H1 (cell line): ENCODE measurements at regions not wholly inside any gene's neighbourhood (a gene's known extent, or its start where the extent isn't known, plus 50 kb on each side); places are given as distances from the start of the nearest gene placed in this dataset.

Source experiments
- CTCF ChIA-PET: fragments of 300-600 bp; sonication (Branson Sonifier 250); formaldehyde crosslinking; loops from one replicate; lab custom pipeline; 2021; ENCODE audit not compliant: partially characterized antibody; lab: Charles Lee
- POLR2A ChIA-PET: fragments of 300-600 bp; sonication (Branson Sonifier 250); formaldehyde crosslinking; loops from one replicate; lab custom pipeline; 2021; ENCODE audit warnings: inconsistent platforms; ENCODE audit not compliant: partially characterized antibody; lab: Charles Lee
- DNase-seq, 2 experiments: peaks; one replicate each; pipeline versions ENCODE4 v3.0.0 to v3.0.0-alpha.2; 2010 to 2022; ENCODE audit warnings: low spot score in 2 of 2, low read depth in 1 of 2, mixed read lengths in 1 of 2
- FAIRE-seq: peaks from 2 replicates; lab custom pipeline; 2011; peaks lifted over from hg19 to GRCh38; lab: Jason Lieb, UNC
- H2AFZ ChIP-seq: 2 replicates; pipeline ENCODE4 v1.8.1; 2012; ENCODE audit warnings: low read length, inconsistent platforms
- H2AK5ac ChIP-seq: 2 replicates; pipeline ENCODE4 v1.6.1; 2013; ENCODE audit warnings: low read depth, low read length
- H2BK120ac ChIP-seq: replicated peaks from 2 replicates; pipeline ENCODE3; 2013; ENCODE audit warnings: low read depth, low read length, inconsistent platforms
- H2BK12ac ChIP-seq: 2 replicates; pipeline ENCODE4 v1.6.1; 2013; ENCODE audit warnings: low read depth, low read length
- H2BK15ac ChIP-seq: 2 replicates; pipeline ENCODE4 v1.6.1; 2013; ENCODE audit warnings: low read length
- H2BK20ac ChIP-seq: 2 replicates; pipeline ENCODE4 v1.6.1; 2013; ENCODE audit warnings: low read length
- H2BK5ac ChIP-seq: 2 replicates; pipeline ENCODE4 v1.6.1; 2013; ENCODE audit warnings: low read depth, low read length
- H3K14ac ChIP-seq: 2 replicates; pipeline ENCODE4 v1.6.1; 2013; ENCODE audit warnings: inconsistent platforms; ENCODE audit not compliant: insufficient read length
- H3K18ac ChIP-seq: 2 replicates; pipeline ENCODE4 v1.6.1; 2013; ENCODE audit warnings: low read length; ENCODE audit errors: extremely low read depth
- H3K23ac ChIP-seq: 2 replicates; pipeline ENCODE4 v1.6.1; 2013; ENCODE audit warnings: inconsistent platforms; ENCODE audit not compliant: insufficient read length
- H3K23me2 ChIP-seq: 2 replicates; pipeline ENCODE4 v1.6.1; 2013; ENCODE audit warnings: low read depth, low read length
- H3K27ac ChIP-seq: 2 replicates; pipeline ENCODE4 v1.6.1; 2011; ENCODE audit warnings: low read depth, low read length, inconsistent platforms
- H3K27me3 ChIP-seq, 4 experiments: replicated peaks in 1 of 4; 1 replicate in 1 of 4; 2 replicates in 3 of 4; pipeline versions ENCODE4 v1.6.1 to v1.8.1; 2011 to 2013; ENCODE audit warnings: low read length in 3 of 4, mild to moderate bottlenecking in 3 of 4, inconsistent platforms in 2 of 4, mixed read lengths in 2 of 4, moderate library complexity in 1 of 4; ENCODE audit not compliant: control insufficient read depth in 3 of 4, insufficient read depth in 3 of 4; ENCODE audit errors: extremely low read depth in 1 of 4
- H3K36me3 ChIP-seq, 4 experiments: 2 replicates each; pipeline versions ENCODE4 v1.6.1 to v1.8.1; 2011 to 2013; ENCODE audit warnings: mild to moderate bottlenecking in 4 of 4, low read length in 3 of 4, moderate library complexity in 2 of 4, control low read depth in 1 of 4, inconsistent platforms in 1 of 4; ENCODE audit not compliant: insufficient read depth in 4 of 4, control insufficient read depth in 2 of 4
- H3K4ac ChIP-seq: replicated peaks from 2 replicates; pipeline ENCODE3; 2013; ENCODE audit warnings: low read length, low read depth, mixed read lengths, inconsistent platforms; ENCODE audit not compliant: insufficient read length
- H3K4me1 ChIP-seq, 4 experiments: replicated peaks in 1 of 4; 1 replicate in 1 of 4; 2 replicates in 3 of 4; pipeline versions ENCODE4 v1.6.1 to v1.8.1; 2011 to 2013; ENCODE audit warnings: low read length in 3 of 4, inconsistent platforms in 2 of 4, mixed read lengths in 1 of 4; ENCODE audit not compliant: insufficient read depth in 4 of 4, control insufficient read depth in 3 of 4
- H3K4me2 ChIP-seq, 2 experiments: 2 replicates each; pipeline versions ENCODE4 v1.6.1 to v1.8.1; 2011 to 2013; ENCODE audit warnings: low read depth in 2 of 2, low read length in 2 of 2, control low read depth in 1 of 2, inconsistent platforms in 1 of 2, mild to moderate bottlenecking in 1 of 2; ENCODE audit not compliant: insufficient read depth in 1 of 2
- H3K4me3 ChIP-seq, 4 experiments: fragments of 200-600, 300-600 bp in 1 of 4; sonication (generic), shearing (Covaris generic), sonication (Bioruptor Twin) in 1 of 4; 2 replicates each; pipeline versions ENCODE4 v1.5.1 to v1.8.1; 2011 to 2016; ENCODE audit warnings: low read length in 4 of 4, low read depth in 3 of 4, control low read depth in 2 of 4, inconsistent platforms in 2 of 4, mild to moderate bottlenecking in 2 of 4, mixed read lengths in 1 of 4, moderate library complexity in 1 of 4; ENCODE audit not compliant: insufficient read depth in 2 of 4; ENCODE audit errors: extremely low read depth in 1 of 4
- H3K56ac ChIP-seq: replicated peaks from 2 replicates; pipeline ENCODE3; 2013; ENCODE audit warnings: low read depth, mild to moderate bottlenecking, mixed read lengths, low read length, inconsistent platforms; ENCODE audit not compliant: insufficient read length
- H3K79me1 ChIP-seq: 2 replicates; pipeline ENCODE4 v1.6.1; 2013; ENCODE audit warnings: low read depth, low read length, control low read depth
- H3K79me2 ChIP-seq, 2 experiments: 2 replicates each; pipeline versions ENCODE4 v1.6.1 to v1.8.1; 2012 to 2013; ENCODE audit warnings: low read length in 2 of 2, mild to moderate bottlenecking in 2 of 2, inconsistent platforms in 1 of 2; ENCODE audit not compliant: insufficient read depth in 2 of 2, control insufficient read depth in 1 of 2
- H3K9ac ChIP-seq, 4 experiments: replicated peaks in 1 of 4; 1 replicate in 1 of 4; 2 replicates in 3 of 4; pipeline versions ENCODE4 v1.6.1 to v1.8.1; 2011 to 2013; ENCODE audit warnings: low read depth in 3 of 4, low read length in 3 of 4, control low read depth in 2 of 4, mild to moderate bottlenecking in 2 of 4, moderate library complexity in 2 of 4, inconsistent platforms in 1 of 4; ENCODE audit errors: extremely low read depth in 1 of 4
- H3K9me3 ChIP-seq, 2 experiments: 2 replicates each; pipeline versions ENCODE4 v1.6.1 to v1.8.1; 2012 to 2013; ENCODE audit warnings: mild to moderate bottlenecking in 2 of 2, moderate library complexity in 2 of 2, control low read depth in 1 of 2, inconsistent platforms in 1 of 2, low read depth in 1 of 2, low read length in 1 of 2, mixed read lengths in 1 of 2; ENCODE audit not compliant: insufficient read depth in 2 of 2
- H4K20me1 ChIP-seq, 2 experiments: replicated peaks in 1 of 2; 2 replicates each; pipeline versions ENCODE3 to v1.8.1; 2011 to 2013; ENCODE audit warnings: inconsistent platforms in 2 of 2, low read length in 2 of 2, mild to moderate bottlenecking in 1 of 2; ENCODE audit not compliant: insufficient read depth in 2 of 2, control insufficient read depth in 1 of 2
- H4K5ac ChIP-seq: 2 replicates; pipeline ENCODE4 v1.6.1; 2013; ENCODE audit warnings: low read length, low read depth, mixed read lengths, inconsistent platforms; ENCODE audit not compliant: insufficient read length
- H4K8ac ChIP-seq: 2 replicates; pipeline ENCODE4 v1.8.0; 2013; ENCODE audit warnings: mild to moderate bottlenecking, moderate library complexity, low read length, inconsistent platforms; ENCODE audit not compliant: insufficient read depth; ENCODE audit errors: extremely low read depth
- H4K91ac ChIP-seq: replicated peaks from 2 replicates; pipeline ENCODE3; 2013; ENCODE audit warnings: low read length, mixed read lengths, inconsistent platforms; ENCODE audit not compliant: insufficient read length
- BRCA1 ChIP-seq: IDR thresholded peaks from 2 replicates; pipeline ENCODE4 v1.6.1; 2012; ENCODE audit warnings: low read depth, low read length, improper control_type of control experiment
- GTF2F1 ChIP-seq: IDR thresholded peaks from 2 replicates; pipeline ENCODE4 v1.6.1; 2012; ENCODE audit warnings: low read depth, low read length, improper control_type of control experiment, borderline replicate concordance
- JUN ChIP-seq: IDR thresholded peaks from 2 replicates; pipeline ENCODE4 v1.6.1; 2011; ENCODE audit warnings: low read depth, mild to moderate bottlenecking, improper control_type of control experiment, low read length
- RAD21 ChIP-seq, 2 experiments: IDR thresholded peaks in 1 of 2; conservative IDR thresholded peaks in 1 of 2; 2 replicates each; pipeline ENCODE4 v1.6.1; 2011; ENCODE audit warnings: low read depth in 2 of 2, low read length in 2 of 2, improper control_type of control experiment in 1 of 2, inconsistent platforms in 1 of 2, mild to moderate bottlenecking in 1 of 2, moderate library complexity in 1 of 2
- TAF1 ChIP-seq: IDR thresholded peaks from 2 replicates; pipeline ENCODE4 v1.6.1; 2011; ENCODE audit warnings: mild to moderate bottlenecking, low read depth, low read length
- WGBS, 2 experiments: shearing (Covaris generic) in 1 of 2; methylation state at CpG; one replicate each; pipeline versions ENCODE4 v1.1.6 to v1.1.7; 2013 to 2015; ENCODE audit warnings: low lambda C conversion rate in 2 of 2, mixed read lengths in 2 of 2, inconsistent platforms in 1 of 2, low coverage in 1 of 2, missing lambda C conversion rate in 1 of 2; ENCODE audit not compliant: insufficient replicate concordance in 2 of 2, insufficient coverage in 1 of 2, insufficient read length in 1 of 2; ENCODE audit errors: extremely low coverage in 1 of 2, missing lambda C conversion rate in 1 of 2; 5-methylcytosine and 5-hydroxymethylcytosine counted together
- TF ChIP-seq, protein P1 (sequence below), 3 experiments: IDR thresholded peaks; 1 replicate in 2 of 3; 2 replicates in 1 of 3; pipeline versions ENCODE4 v1.5.1 to v1.6.1; 2011; ENCODE audit warnings: low read length in 3 of 3, mild to moderate bottlenecking in 3 of 3, inconsistent platforms in 2 of 3, low read depth in 1 of 3, moderate library complexity in 1 of 3; ENCODE audit not compliant: insufficient read depth in 1 of 3; ENCODE audit errors: control extremely low read depth in 1 of 3

GRCh38 chr11:88231894-88232482, 56.7 kb upstream of the RAB38 start:
- WGBS, 2 experiments: 50% methylated on average over 5 of the region's 5 CpGs; no CpG with 5 or more reads in 1 of the 2 experiments
- POLR2A ChIA-PET: no interaction called here
- TF ChIP-seq, protein P1, sequence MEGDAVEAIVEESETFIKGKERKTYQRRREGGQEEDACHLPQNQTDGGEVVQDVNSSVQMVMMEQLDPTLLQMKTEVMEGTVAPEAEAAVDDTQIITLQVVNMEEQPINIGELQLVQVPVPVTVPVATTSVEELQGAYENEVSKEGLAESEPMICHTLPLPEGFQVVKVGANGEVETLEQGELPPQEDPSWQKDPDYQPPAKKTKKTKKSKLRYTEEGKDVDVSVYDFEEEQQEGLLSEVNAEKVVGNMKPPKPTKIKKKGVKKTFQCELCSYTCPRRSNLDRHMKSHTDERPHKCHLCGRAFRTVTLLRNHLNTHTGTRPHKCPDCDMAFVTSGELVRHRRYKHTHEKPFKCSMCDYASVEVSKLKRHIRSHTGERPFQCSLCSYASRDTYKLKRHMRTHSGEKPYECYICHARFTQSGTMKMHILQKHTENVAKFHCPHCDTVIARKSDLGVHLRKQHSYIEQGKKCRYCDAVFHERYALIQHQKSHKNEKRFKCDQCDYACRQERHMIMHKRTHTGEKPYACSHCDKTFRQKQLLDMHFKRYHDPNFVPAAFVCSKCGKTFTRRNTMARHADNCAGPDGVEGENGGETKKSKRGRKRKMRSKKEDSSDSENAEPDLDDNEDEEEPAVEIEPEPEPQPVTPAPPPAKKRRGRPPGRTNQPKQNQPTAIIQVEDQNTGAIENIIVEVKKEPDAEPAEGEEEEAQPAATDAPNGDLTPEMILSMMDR (IDR thresholded peaks at IDR 0.05; ENCODE audit: control extremely low read depth in 1 of 3, insufficient read depth in 1 of 3, low read depth in 1 of 3, low read length in 3 of 3): peak in 2 of 3 experiments; percentile 58 to 73; a peak in 3 of 4 replicates
- TF ChIP-seq GTF2F1 (no peak), TAF1 (no peak), BRCA1 (no peak), RAD21 (IDR thresholded peaks at IDR 0.05 in 1 of 2, conservative IDR thresholded peaks at IDR 0.05 in 1 of 2; ENCODE audit: low read depth in 2 of 2, low read length in 2 of 2) (peak; percentile 64 to 71), JUN (no peak)

More at GRCh38 chr11:88231894-88232482, 56.7 kb upstream of the RAB38 start:
- H2BK15ac ChIP-seq: no peak overlapping the region
- H3K9ac ChIP-seq: no peak overlapping the region
- H4K5ac ChIP-seq: no peak overlapping the region
- H3K9me3 ChIP-seq: peaks cover 0 to 2% of the 10 kb centered on the region in 2 experiments; a peak in 1 of 4 replicates
- no peak overlapping the region for H2BK20ac ChIP-seq
- no peak overlapping the region for H3K23ac ChIP-seq
- H4K20me1 ChIP-seq: no peaks in the 10 kb centered on the region
- no peak overlapping the region for H3K4me3 ChIP-seq
- H2AFZ ChIP-seq: no peak overlapping the region
- H3K56ac ChIP-seq: no peak overlapping the region
- H3K14ac ChIP-seq: no peak overlapping the region
- H4K8ac ChIP-seq: no peak overlapping the region
- no peak overlapping the region for H2BK5ac ChIP-seq
- no peak overlapping the region for H3K4me2 ChIP-seq
- H3K18ac ChIP-seq: no peak overlapping the region
- no peaks in the 10 kb centered on the region for H3K27me3 ChIP-seq
- H3K27ac ChIP-seq: no peak overlapping the region
- peaks cover 2% of the 10 kb centered on the region; the same call in 1 of the 2 replicates for H3K23me2 ChIP-seq
- no peak overlapping the region for H3K4ac ChIP-seq
- H4K91ac ChIP-seq: no peak overlapping the region
- H3K79me2 ChIP-seq: no peaks in the 10 kb centered on the region
- no peak overlapping the region for H2BK12ac ChIP-seq
- H3K4me1 ChIP-seq: 0 out of 7 replicates have a peak, but pooled peaks cover 0 to 2% (median 0%) of the 10 kb centered on the region in 4 experiments
- no peaks in the 10 kb centered on the region; a peak in 1 of 8 replicates for H3K36me3 ChIP-seq
- CTCF ChIA-PET: interaction anchor here (0.6 to 3.9 kb wide), 49 partner anchors 9 to 354 kb away, joined by 3 to 42 read pairs (median 4); partner anchors contain the start of gene RAB38
- no peaks in the 10 kb centered on the region for H3K79me1 ChIP-seq
- H2AK5ac ChIP-seq: no peak overlapping the region
- DNase-seq (no peak), FAIRE-seq (peak; percentile 95)
- no peak overlapping the region for H2BK120ac ChIP-seq
